Activated CD4-positive, alpha-beta T cell treated with anti-CD3 and anti-CD28 coated beads for 24 hours (primary cell): ENCODE measurements at regions not wholly inside any gene's neighbourhood (a gene's known extent, or its start where the extent isn't known, plus 50 kb on each side); places are given as distances from the start of the nearest gene placed in this dataset.
"Not testable (repeated sequence)": the region's sequence is repeated elsewhere in the genome, so short reads cannot be mapped to it uniquely, and the experiment has no call there.

Source experiments
- DNase-seq, 2 donors: peaks; one replicate each; pipeline ENCODE4 v3.0.0-alpha.2; 2020; ENCODE audit warnings: low read depth in 2 of 2

DNA sequence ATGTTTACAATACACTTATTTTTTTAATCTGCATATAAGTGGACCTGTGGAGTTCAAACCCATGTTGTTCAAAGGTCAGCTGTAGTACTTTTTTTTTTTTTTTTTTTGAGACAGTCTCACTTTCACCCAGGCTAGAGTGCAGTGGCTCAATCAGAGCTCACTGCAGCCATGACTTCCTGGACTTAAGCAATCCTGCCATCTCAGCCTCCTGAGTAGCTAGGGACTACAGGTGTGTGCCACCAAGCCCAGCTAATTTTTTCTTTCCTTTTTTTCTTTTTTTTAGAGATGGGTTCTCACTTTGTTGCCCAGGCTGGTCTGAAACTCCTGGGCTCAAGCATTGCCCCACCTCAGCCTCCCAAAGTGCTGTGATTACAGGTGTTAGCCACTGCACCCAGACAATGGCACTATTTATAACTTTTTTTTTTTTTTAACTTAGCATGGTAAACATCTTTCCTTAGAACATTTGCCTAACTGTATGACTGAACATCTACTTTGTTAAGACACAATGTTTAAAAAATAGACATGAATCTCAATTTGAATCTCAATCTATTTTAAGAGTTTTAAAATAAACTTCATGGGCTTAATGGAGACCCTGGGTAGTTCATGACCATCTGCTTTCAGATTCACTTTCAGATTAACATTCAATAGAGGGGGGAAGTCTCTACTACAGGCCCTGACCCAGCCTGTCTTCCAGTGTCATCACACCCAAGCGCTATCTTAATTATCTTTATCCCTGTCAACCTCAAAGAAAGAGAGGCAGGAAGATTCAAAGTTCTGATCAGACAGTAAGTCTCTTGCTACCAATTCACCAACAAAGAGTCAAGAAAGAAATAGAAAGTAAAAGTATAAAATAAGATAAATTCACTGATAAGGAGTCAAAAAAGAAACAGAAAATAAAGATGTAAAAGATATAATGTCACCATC lies 97.7 kb upstream of the DOCK9 start:
- DNase-seq, result no peak

DNA sequence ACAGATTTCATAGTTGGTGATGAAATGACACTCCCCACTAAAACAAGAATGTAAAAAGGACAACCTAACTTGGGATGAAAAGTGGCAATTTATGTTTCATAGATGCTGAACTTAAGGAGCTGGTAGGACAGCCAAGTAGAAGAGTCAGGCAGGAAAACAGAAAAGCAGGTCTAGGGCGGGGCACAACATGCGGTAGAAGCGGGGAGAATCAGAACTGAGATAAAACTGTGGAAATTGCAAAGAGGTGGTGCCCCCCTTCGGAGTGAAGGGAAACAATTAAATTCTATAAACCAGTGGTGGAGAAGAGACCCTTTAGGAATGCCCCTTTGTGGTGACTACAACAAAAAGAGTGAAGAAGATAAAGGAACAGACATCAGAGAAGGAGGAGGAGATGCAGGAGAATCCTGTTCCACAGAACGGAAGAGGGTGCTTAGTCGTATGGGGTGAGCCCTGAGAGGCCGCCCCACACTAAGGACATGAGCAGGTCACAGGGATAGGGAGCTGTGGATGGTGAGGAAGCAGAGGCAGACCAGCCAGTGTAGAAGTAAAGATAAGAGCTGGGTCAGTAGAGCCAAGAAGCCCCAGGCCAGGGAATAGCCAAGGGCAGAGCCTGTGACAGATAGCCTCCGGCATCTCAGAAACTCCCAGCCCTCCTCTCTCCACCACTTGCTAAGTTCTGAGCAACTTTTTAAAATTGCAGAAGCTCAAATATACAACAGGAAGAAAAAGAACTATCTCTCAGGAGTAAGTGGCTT lies 100.3 kb upstream of the DOCK9 start:
- no peak for DNase-seq

DNA sequence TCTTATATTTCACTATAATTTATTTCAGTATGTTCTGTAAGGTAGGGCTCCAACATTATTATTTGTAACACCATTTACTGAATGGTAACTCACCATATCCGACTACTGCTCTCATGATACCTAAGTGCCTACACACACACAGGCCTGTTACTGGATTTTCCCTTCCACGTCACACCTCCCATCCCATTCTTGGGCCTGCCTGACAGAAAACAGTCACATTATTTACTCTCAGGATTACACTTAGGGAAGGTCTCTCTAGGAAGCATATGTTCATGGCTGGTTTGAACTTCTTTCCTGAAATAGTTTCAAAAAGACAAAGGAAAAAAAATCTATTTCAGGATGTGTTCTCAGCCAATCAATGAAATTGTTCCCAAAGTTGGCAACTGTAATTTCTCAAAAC lies 102.3 kb upstream of the DOCK9 start:
- DNase-seq, result no peak

DNA sequence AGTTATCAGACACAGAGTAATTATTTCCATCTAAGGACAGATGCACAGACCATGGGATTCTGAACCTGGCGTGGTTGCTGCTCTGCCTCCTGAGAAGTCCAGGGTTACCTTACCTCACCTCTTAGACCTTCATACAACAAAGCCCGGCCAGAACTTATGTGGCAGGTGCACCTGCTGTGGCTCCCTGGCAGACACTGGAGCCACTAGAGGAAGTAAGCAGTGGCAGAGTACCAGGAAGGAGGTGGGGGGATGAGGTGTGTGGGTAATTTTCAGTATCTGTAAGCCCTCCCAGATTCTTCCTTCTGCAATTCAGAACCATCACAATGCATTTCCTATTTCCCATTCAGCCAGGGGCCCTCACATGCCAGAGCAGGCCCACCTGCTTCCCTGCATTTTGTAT lies 106.1 kb upstream of the DOCK9 start:
- no peak for DNase-seq

DNA sequence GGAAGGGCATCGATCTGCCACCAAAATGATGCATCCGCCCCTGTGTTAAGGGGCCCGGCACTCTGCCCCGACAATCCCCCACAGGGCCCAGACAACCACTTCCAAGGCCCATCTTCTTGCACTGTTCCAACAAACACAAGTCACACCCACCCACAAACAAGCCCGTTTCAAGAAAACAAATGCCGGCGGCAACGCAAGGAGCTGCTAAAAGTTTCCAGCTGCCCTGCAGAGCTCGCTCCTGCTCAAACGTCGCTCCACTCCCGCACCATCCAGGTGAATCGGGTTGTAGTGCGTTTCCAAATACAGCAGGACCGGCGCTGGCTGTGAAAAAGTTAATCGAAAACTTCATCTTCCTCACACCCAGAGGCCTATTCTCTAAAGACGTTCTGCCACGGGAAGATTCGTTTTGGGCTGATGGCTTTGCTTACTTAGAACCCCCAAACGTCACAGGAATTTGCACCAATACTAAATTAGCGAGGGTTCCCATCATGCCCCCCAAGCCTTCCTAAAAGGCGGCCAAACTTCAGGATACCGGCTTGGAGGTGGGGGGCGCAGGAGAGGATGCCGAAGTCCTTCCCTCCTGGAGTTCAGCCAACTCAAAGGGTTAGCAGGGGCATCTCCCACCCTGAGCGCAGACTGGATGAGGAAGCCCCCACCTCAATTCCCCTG lies 107.4 kb upstream of the DOCK9 start:
- peak; percentile 9 to 14 for DNase-seq

DNA sequence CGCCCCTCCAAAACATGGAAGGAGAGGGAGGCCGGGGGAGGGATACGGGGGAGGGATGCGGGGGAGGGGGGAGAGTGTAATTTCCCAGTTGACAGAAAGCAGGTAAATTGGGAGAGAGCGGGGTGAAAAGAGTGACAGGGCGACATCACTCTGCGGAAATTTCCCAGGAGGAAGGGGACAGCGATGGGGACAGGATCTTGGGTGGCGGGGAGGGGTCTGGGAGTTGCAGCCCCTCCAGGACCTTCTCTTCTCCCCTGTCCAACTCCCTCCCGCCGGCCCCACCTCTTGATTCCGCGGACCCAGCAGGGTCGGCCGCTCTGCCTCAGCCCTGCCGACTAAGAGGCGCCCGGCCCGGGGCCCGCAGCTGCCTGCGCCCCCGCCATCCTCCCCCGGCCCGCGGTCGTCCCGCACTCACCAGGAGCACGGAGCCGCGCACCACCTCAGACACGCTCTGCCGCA lies 108.0 kb upstream of the DOCK9 start:
- no peak for DNase-seq

DNA sequence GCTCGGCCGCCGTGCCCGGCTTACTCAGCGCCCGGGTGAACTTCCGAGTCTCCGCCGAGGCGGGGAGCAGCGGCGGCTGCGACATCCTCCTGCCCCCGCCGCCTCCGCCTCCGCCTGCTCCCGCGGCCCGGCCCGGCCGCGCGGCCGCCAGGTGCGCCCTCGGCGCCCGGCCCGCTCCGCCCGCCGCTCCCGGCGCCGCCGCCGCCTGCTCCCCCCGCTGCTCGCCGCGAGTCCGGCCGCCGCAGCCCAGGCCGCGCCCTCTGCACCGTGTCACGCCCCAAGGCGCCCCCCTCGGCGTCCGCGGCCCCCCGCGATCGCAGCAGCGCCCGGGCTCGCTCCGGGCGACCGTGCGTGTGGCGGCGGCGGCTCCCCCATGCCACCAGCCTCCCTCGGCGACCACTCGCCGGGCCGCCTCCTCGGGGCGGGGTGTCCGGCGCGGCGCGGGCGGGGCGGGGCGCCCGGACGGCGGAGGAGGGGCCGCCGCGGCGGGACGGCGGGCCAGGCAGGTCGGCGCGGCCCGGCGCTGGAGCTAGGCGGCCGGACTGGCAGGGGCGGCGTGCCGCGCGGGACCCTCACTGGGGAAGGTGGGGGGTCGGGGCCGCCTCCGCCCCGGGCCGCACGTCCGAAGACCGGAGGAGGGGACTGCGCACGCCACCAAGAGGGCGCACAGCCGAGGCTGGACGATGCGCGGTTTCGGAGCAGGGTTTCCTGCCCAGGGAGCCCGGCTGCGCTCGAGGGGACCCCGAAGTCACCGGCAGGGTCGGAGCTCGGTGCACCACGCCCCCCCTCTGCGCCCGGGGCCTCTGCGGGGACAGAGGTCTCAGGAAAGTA lies 108.6 kb upstream of the DOCK9 start:
- peak; percentile 43 to 48 for DNase-seq

DNA sequence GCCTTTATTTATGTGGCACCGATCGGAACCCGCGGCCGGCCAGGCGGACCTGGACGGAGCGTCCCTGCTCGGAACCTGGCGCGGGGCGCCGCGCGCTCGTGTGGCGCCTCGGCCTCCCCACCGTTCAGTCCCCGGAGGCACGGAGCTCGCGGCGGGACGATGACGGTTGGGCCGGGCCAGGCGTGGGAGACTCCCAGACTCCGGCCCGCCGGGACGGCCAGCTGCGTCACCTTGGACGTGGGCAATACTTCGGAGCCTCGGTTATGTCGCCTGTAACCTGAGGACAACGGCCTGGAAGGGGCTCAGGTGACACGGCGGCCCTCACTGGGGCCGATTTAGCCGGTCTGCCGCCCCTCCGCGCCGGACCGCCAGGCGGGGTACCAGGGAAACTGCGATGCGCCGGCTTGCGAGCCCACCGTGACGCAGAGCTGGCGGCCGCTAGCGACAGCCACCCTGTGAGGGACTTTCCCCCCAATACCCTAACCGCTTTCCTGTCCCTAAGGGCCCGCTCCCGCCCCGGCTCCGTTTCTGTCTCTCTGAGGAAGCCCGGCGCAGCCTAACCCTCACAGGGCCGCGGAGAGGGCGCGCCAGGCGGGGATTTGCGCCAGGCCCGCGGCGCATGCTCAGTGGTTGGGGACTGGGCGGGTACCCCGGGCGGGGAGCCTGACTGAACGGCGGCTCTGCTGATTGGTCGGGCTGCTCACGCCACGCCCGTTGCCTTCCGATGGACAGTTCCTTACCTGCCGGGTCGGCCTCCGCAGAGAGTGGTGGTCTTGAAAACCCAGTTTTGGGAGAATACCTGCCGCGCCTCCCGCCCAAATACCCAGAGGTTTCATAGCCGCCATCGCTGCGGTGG lies 109.5 kb upstream of the DOCK9 start:
- DNase-seq, result peak; percentile 88

DNA sequence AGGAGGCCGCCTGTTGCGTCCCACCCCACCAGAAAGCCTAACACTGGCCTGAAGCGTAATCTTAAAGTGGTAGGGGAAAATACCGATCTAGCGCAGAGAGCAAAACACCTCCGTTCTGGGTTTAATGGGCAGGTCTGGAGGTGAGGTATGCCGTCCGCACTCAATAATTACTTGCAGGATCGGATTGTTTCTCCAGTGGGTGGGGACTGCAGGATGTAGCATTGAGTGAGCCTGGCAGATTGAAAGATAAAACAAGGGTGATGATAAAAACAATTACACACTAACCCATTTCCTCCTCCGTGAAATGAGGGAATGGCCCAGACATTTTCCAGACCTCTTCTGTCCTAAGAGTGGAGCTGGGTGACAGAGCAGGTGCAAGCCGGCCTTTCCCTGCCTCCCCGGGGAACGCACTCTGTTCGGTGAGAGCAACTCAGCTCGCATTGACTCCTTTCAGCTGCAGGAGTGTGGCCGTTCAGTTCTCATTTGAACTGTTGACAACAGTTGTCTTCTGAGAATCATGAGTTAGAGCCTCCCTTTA lies 110.2 kb upstream of the DOCK9 start:
- DNase-seq, result no peak

DNA sequence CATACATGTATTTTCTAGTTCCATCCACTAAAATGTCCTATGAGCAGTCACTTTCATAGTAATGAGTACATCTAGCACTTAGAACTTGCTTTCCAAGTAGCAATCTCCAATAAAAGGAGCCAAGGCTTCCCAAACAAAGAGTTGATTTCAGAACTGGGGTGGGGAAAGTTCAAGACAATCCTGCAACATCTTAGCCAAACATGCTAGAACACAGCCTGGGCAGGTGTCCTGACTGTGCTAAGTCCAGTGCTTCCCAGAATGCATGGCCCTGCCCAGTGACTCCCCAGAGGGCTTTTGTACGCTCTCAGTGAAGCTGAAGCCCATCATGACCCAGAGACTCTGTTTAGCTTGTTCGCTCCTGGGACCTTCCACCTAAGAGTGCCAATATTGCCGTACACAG lies 106.7 kb upstream of the UBAC2 start:
- no peak for DNase-seq

DNA sequence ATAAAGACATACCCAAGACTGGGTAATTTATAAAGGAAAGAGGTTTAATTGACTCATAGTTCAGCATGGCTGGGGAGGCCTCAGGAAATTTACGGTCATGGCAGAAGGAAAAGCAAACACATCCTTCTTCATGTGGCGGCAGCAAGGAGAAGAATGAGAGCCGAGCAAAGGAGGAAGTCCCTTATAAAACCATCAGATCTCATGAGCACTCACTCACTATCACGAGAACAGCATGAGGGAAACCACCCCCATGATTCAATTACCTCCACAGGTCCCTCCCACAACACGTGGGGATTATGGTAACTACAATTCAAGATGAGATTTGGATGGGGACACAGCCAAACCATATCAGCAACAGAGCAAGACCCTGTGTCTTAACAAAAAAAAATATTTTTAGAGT lies 98.8 kb upstream of the UBAC2 start:
- DNase-seq, result not testable (repeated sequence)

DNA sequence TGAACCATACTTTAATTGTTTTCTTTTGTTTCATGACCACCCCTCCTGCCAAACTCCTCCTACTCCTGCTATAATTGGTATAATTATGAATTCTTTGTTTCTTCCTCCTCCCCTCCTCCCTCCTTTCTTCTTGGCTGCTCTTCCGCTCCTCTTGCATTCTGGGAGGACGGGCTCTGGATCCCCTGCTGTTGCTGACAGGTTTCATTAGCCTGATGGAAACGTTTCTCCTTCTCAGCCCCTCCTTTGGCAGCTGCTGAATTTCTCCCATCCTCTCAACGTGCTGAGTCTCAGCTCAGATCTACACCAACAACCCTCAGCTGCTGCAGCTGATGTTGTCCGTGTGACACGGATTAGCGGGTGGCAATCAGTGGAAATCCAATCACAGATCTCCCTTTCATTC lies 97.1 kb upstream of the UBAC2 start:
- DNase-seq, result no peak

DNA sequence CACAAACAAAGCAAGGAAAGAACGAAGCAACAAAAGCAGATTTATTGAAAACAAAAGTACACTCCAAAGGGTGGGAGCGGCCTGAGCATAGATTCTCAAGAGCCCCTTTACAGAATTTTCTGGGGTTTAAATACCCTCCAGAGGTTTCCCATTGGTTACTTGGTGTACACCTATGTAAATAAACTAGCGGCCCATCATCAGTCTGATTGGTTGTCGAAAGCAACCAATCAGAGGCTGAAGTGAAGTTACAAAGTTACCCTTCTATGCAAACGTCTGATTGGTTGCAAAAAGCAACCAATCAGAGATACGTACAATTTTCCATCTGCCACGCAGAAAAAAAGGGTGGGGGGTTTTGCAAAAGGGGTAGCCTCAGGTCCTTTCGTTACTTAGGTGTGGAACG lies 96.3 kb upstream of the UBAC2 start:
- no peak for DNase-seq

DNA sequence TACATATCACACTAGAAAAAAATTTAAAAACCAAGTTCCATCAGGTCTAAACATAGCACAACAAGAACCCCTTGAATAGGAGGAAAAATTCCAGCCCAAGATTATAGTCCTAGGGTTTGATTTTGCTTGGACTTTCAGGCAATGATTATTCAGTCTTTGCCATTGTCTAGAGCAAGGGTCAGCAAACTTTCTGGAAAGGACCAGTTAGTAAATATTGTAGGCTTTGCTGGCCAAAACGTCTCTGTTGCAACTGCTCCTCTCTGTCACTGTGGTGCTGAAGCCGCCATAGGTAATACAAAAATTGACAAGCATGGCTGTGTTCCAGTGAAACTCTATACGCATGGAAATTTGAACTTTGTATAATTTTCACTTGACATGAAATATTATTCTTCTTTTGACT lies 95.5 kb upstream of the UBAC2 start:
- DNase-seq, result no peak

DNA sequence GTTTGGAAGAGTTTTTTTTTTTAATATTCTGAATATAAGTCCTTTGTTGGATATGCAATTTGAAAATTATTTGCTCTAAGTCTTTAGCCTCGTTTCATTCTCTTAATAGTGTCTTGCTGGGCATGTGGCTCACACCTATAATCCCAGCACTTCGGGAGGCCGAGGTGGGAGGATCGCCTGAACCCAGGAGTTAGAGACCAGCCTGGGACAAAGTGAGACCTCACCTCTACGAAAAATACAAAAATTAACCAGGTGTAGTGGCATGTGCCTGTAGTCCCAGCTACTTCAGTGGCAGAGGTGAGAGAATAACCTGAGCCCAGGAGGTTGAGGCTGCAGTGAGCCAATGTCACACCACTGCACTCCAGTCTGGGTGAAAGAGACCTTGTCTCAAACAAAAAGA lies 87.3 kb upstream of the UBAC2 start:
- DNase-seq, result no peak

DNA sequence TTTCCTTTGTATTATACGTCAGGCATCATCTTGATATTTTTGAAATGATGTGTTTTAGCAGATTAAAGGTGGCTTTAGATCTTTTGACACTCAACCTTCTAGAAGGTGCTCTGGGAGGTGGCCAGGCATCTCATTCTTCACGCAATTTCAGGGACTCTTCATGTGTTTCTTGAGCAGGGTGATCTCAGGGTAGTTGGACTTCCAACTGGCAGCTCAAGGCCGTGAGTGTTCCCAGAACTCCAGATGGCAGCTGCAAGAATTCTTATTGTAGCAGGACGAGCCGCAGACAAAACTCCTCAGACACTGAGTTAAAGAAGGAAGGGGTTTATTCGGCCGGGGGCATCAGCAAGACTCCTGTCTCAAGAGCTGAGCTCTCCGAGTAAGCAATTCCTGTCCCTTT lies 82.5 kb upstream of the UBAC2 start:
- DNase-seq, result no peak

DNA sequence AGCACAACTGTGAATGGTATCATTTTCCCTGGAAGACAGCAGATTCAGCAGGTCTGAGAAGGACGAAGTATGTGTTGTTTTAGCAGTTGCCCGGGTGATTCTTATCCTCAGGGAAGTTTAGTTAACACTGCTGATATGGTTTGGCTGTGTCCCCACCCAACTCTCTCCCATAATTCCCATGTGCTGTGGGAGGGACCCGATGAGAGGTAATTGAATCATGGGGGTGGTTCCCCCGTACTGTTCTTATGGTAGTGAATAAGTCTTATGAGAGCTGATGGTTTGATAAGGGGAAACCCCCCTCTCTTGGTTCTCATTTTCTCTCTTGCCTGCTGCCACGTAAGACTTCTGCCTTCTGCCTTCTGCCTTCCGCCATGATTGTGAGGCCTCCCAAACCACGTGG lies 81.0 kb upstream of the UBAC2 start:
- peak; percentile 8 to 36 for DNase-seq

DNA sequence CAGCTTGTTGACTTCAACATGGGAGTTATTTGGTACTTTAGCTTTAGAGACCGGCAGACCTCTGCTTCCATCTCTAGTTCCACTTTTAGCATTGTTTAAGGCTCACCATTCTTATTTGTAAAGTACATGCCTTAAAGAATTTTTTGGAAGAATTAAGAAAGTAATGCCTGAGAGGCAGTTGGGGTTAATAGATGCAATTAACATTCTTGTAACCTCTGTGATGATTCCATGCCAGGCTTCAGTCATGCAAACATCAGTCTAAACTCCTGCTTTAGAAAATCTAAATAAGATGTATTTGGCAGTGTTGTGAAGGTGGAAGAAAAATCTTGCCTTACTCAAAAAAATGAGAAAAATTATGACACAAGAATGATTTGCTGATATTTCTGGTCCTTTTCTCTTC lies 79.9 kb upstream of the UBAC2 start:
- DNase-seq, result no peak

DNA sequence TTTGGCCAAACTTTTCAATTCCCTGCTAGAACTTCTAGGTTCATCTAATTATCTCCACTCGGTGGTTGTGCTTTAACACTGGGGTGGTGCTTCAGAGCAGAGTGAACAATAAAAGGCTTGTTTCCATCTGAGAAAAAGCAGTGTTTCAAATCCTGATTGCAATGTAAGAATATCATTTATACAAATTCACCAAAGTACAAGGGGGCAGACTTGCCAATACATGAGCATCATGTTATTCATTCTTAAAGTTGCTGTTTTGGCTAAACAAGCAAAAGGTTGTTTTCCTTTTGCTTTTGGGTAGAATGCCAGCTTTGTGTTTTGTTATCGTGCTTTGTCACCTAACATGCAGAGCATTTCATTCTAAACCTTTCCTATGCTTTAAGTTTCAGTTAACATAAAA lies 78.5 kb upstream of the UBAC2 start:
- no peak for DNase-seq
